Muscle of leg (tissue), 3 donors: ENCODE measurements at regions not wholly inside any gene's neighbourhood (a gene's known extent, or its start where the extent isn't known, plus 50 kb on each side); places are given as distances from the start of the nearest gene placed in this dataset.
"Not testable (repeated sequence)": the region's sequence is repeated elsewhere in the genome, so short reads cannot be mapped to it uniquely, and the experiment has no call there.

Experiments used
- DNase-seq: peaks from one replicate; pipeline ENCODE4 v3.0.0; 2013
- H3K27ac ChIP-seq: one replicate; pipeline ENCODE4 v1.5.1; 2013; ENCODE audit warnings: mild to moderate bottlenecking, low read length, control low read depth
- H3K27me3 ChIP-seq: one replicate; pipeline ENCODE4 v1.6.1; 2013; ENCODE audit warnings: low read length; ENCODE audit not compliant: control insufficient read depth, insufficient read depth
- H3K36me3 ChIP-seq: one replicate; pipeline ENCODE4 v1.6.1; 2013; ENCODE audit warnings: low read length; ENCODE audit not compliant: control insufficient read depth, insufficient read depth
- H3K4me1 ChIP-seq: one replicate; pipeline ENCODE4 v1.6.1; 2013; ENCODE audit warnings: low read length; ENCODE audit not compliant: control insufficient read depth, insufficient read depth
- H3K4me3 ChIP-seq: one replicate; pipeline ENCODE4 v1.5.1; 2013; ENCODE audit warnings: low read length, control low read depth
- H3K9me3 ChIP-seq: replicated peaks from 2 replicates; pipeline ENCODE4 v1.6.1; 2013; ENCODE audit warnings: low read depth, low read length; ENCODE audit not compliant: control insufficient read depth
- WGBS: methylation state at CpG from one replicate; pipeline ENCODE4 v1.1.5; 2013; ENCODE audit warnings: missing lambda C conversion rate; ENCODE audit not compliant: insufficient coverage; 5-methylcytosine and 5-hydroxymethylcytosine counted together

- DNase-seq: no peak
- Histone ChIP-seq H3K4me1 (no peaks in the 10 kb centered on the region), H3K9me3 (no peaks in the 10 kb centered on the region), H3K36me3 (no peaks in the 10 kb centered on the region), H3K27me3 (peaks cover 26% of the 10 kb centered on the region), H3K4me3 (no peak overlapping the region), H3K27ac (no peak overlapping the region)
- 79% methylated on average over 2 of the region's 7 CpGs for WGBS
These were observed 62.2 kb upstream of the VPREB1 start for GRCh38 chr22:22182218-22182989.

GRCh38 chr22:22181341-22181850, 63.2 kb upstream of the VPREB1 start:
- no peaks in the 10 kb centered on the region for H3K9me3 ChIP-seq
- no peak overlapping the region for H3K4me3 ChIP-seq
- no peaks in the 10 kb centered on the region for H3K36me3 ChIP-seq
- H3K4me1 ChIP-seq: no peaks in the 10 kb centered on the region
- H3K27me3 ChIP-seq: peaks cover 28% of the 10 kb centered on the region
- DNase-seq: no peak
- WGBS: 67% methylated on average over 2 of the region's 3 CpGs
- H3K27ac ChIP-seq: no peak overlapping the region

- DNase-seq: no peak
- Histone ChIP-seq H3K36me3 (no peaks in the 10 kb centered on the region), H3K4me3 (no peak overlapping the region), H3K9me3 (no peaks in the 10 kb centered on the region), H3K4me1 (no peaks in the 10 kb centered on the region), H3K27me3 (peaks cover 25% of the 10 kb centered on the region), H3K27ac (no peak overlapping the region)
- 93% methylated on average over 3 of the region's 5 CpGs for WGBS
These were observed 63.8 kb upstream of the VPREB1 start for GRCh38 chr22:22180738-22181285.

DNA sequence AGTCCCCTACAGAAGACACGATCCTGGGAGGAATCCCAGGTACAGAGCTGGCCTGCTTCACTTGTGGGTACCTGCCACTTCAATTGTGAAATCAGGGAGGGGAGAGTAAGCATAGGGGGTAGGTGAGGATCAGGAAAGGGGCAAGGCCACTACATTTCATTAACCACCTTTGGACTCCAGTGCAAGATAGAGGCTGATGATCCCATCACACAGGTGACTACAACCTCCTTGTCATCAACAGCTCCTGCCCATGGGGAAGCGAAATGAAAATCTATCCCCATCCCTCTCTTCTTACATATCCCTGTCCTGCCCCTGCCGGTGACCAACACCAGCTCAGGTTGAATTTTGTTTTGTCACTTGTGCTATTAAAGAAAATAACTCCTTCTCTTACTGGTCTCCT, 64.7 kb upstream of the VPREB1 start:
- DNase-seq: no peak
- Histone ChIP-seq H3K4me3 (no peak overlapping the region), H3K4me1 (no peaks in the 10 kb centered on the region), H3K27me3 (peaks cover 21% of the 10 kb centered on the region), H3K9me3 (no peaks in the 10 kb centered on the region), H3K27ac (no peak overlapping the region), H3K36me3 (no peaks in the 10 kb centered on the region)
- no CpG with 5 or more reads among the region's 3 CpGs for WGBS

DNA sequence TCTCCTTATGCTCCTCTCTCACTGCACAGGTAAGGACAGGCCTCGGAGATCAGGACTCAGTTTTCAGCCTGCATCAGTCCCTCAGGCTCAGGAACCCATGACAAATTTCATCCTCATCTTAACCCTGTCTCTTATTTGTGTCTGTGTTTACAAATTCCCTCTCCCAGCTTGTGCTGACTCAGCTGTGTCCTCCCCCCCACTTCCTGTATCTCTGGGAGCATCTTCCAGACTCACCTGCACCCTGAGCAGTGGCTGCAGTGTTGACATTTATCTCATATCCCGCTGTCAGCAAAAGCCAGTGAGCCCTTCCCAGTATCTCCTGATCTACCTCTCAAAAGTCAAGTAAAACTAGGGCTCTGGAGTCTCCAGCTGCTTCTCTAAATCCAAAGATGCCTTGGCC, 65.6 kb upstream of the VPREB1 start:
- 80% methylated on average over 2 of the region's 2 CpGs for WGBS
- Histone ChIP-seq H3K4me1 (no peaks in the 10 kb centered on the region), H3K36me3 (no peaks in the 10 kb centered on the region), H3K27ac (no peak overlapping the region), H3K9me3 (no peaks in the 10 kb centered on the region), H3K4me3 (no peak overlapping the region), H3K27me3 (peaks cover 19% of the 10 kb centered on the region)
- DNase-seq: no peak

DNA sequence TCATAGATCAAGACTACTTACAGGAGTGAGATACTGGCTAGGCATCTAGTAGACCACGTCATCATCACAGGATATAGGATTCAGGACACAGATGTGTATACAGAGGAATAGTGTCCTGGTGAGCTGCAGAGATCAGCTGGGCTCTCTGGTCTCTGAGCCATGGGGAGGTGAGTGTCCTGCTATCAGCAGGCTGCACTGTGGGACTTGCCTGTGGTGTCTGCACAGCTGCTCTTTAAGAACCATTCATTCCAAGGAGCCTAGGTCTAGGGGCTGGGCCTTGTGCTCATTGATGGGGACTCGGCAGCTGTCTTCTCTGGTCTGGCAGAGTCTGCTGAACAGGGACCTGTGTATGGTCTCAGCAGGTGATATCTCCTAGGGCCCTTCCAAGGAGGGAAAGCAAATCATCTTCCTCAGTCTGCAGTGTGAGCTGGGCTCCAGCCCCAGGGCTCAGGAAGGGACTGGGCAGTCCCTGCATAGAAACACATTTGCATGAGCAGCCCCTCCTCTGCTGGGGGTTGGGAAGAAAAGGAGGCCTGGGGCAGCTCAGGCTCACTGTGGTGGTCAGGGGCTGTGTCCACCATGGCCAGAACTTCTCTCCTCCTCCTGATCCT, 66.1 kb upstream of the VPREB1 start:
- H3K27me3 ChIP-seq: peaks cover 16% of the 10 kb centered on the region
- DNase-seq: no peak
- WGBS: 13% methylated on average over 1 of the region's 2 CpGs

GRCh38 chr22:22176929-22177616, 67.5 kb upstream of the VPREB1 start:
- peaks cover 15% of the 10 kb centered on the region for H3K27me3 ChIP-seq
- DNase-seq: no peak
- H3K9me3 ChIP-seq: no peaks in the 10 kb centered on the region
- 51% methylated on average over 3 of the region's 4 CpGs for WGBS
- H3K4me3 ChIP-seq: no peak overlapping the region
- no peak overlapping the region for H3K27ac ChIP-seq
- H3K36me3 ChIP-seq: no peaks in the 10 kb centered on the region
- no peaks in the 10 kb centered on the region for H3K4me1 ChIP-seq

More for the DNA sequence above, 66.1 kb upstream of the VPREB1 start:
- Histone ChIP-seq H3K9me3 (no peaks in the 10 kb centered on the region), H3K36me3 (no peaks in the 10 kb centered on the region), H3K4me1 (no peaks in the 10 kb centered on the region), H3K27ac (no peak overlapping the region), H3K4me3 (no peak overlapping the region)

DNA sequence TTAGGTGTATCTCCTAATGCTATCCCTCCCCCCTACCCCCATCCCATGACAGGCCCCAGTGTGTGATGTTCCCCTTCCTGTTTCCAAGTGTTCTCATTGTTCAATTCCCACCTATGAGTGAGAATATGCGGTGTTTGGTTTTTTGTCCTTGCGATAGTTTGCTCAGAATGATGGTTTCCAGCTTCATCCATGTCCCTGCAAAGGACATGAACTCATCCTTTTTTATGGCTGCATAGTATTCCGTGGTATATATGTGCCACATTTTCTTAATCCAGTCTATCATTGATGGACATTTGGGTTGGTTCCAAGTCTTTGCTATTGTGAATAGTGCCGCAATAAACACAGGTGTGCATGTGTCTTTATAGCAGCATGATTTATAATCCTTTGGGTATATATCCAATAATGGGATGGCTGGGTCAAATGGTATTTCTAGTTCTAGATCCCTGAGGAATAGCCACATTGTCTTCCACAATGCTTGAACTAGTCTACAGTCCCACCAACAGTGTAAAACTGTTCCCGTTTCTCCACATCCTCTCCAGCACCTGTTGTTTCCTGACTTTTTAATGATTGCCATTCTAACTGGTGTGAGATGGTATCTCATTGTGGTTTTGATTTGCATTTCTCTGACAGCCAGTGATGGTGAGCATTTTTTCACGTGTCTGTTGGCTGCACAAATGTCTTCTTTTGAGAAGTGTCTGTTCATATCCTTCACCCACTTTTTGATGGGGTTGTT, 71.5 kb upstream of the VPREB1 start:
- H3K27me3 ChIP-seq: peaks cover 10% of the 10 kb centered on the region
- not testable (repeated sequence) for H3K9me3 ChIP-seq, H3K27ac ChIP-seq, H3K4me1 ChIP-seq, H3K36me3 ChIP-seq, H3K4me3 ChIP-seq, DNase-seq
- no CpG with 5 or more reads among the region's 6 CpGs for WGBS

- no peaks in the 10 kb centered on the region for H3K36me3 ChIP-seq
- no peak for DNase-seq
- WGBS: 25% methylated on average over 1 of the region's 6 CpGs
- H3K9me3 ChIP-seq: no peaks in the 10 kb centered on the region
- no peak overlapping the region for H3K4me3 ChIP-seq
- no peak overlapping the region for H3K27ac ChIP-seq
- no peaks in the 10 kb centered on the region for H3K4me1 ChIP-seq
- H3K27me3 ChIP-seq: peaks cover 11% of the 10 kb centered on the region
These were observed 73.0 kb upstream of the VPREB1 start for GRCh38 chr22:22171357-22172218.
